ENCODE measurements at regions not wholly inside any gene's neighbourhood (a gene's known extent, or its start where the extent isn't known, plus 50 kb on each side); places are given as distances from the start of the nearest gene placed in this dataset.

GRCh38 chr7:130882396-130882795 is 148.4 kb upstream of the KLF14 start:
- TF ChIP-seq CTCF (conservative IDR thresholded peaks at IDR 0.05 in 1 of 2, IDR thresholded peaks at IDR 0.05 in 1 of 2; ENCODE audit: extremely low read depth in 1 of 2, insufficient read depth in 1 of 2, low read depth in 1 of 2, low read length in 2 of 2) (no peak), EZH2 (IDR thresholded peaks at IDR 0.05; ENCODE audit: borderline replicate concordance, low read length) (no peak)

Data from mammary epithelial cell (primary cell).